Activated CD8-positive, alpha-beta memory T cell treated with anti-CD3 and anti-CD28 coated beads for 36 hours (primary cell): ENCODE measurements at regions not wholly inside any gene's neighbourhood (a gene's known extent, or its start where the extent isn't known, plus 50 kb on each side); places are given as distances from the start of the nearest gene placed in this dataset.
"Not testable (repeated sequence)": the region's sequence is repeated elsewhere in the genome, so short reads cannot be mapped to it uniquely, and the experiment has no call there.

Source experiments
- CTCF ChIA-PET: fragments of 350-600 bp; sonication (Branson Sonifier 250); formaldehyde crosslinking; loops from one replicate; lab custom pipeline; 2021; ENCODE audit warnings: antibody characterized with exemption; lab: Charles Lee
- POLR2A ChIA-PET: fragments of 350-600 bp; sonication (Branson Sonifier 250); formaldehyde crosslinking; loops from one replicate; lab custom pipeline; 2021; ENCODE audit warnings: antibody characterized with exemption; lab: Charles Lee

GRCh38 chr5:112560371-112560770, 141.3 kb upstream of the EPB41L4A start:
- ChIA-PET CTCF (no interaction called here), POLR2A (no interaction called here)

GRCh38 chr5:112563169-112563826, 144.2 kb upstream of the EPB41L4A start:
- CTCF ChIA-PET: no interaction called here
- POLR2A ChIA-PET: no interaction called here

- CTCF ChIA-PET: no interaction called here
- POLR2A ChIA-PET: no interaction called here
These were observed 147.2 kb upstream of the EPB41L4A start for GRCh38 chr5:112566251-112566650.

- POLR2A ChIA-PET: no interaction called here
- CTCF ChIA-PET: interaction anchor here (0.7 kb wide), 1 partner anchor 1769 kb away, joined by 3 read pairs; no protein-coding TSS in a partner anchor
These were observed 150.5 kb upstream of the EPB41L4A start for GRCh38 chr5:112569596-112569995.

DNA sequence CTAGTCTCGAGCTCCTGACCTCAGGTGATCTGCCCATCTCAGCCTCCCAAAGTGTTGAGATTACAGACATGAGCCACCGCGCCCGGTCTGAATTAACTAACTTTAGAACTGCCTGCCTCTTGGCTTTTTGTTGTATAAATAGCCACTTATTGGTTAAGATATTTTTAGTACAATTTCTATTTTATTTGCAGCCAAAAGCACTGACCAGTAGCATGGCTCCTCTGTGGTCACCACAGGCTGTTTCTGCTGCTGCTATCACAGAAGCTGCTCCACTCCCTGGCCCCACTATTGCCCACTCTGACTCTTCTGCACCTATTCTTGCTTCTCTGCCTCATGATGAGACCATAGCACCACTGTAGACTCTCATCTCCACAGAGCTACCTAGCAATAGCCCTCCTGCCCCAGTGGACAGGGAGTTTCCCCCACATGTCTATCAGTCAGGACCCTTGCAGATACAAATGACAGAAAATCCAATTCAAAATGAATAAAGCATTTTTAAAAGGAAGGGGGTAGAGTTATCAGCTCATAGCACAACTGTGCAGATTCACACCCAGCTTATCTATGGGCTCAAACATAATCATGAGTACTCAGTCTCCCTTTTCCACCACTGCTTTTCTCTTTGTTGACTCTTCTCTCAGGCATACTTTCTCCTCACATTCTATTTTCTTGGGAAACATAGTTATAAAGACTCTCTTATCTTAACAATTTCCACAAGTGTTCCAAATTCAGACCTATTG, 151.8 kb upstream of the EPB41L4A start:
- POLR2A ChIA-PET: no interaction called here
- CTCF ChIA-PET: no interaction called here

- POLR2A ChIA-PET: no interaction called here
- CTCF ChIA-PET: interaction anchor here (0.6 to 0.7 kb wide), 2 partner anchors 45 to 186 kb away, joined by 3 read pairs; no protein-coding TSS in a partner anchor
These were observed 154.4 kb upstream of the EPB41L4A start for GRCh38 chr5:112573441-112573840.

DNA sequence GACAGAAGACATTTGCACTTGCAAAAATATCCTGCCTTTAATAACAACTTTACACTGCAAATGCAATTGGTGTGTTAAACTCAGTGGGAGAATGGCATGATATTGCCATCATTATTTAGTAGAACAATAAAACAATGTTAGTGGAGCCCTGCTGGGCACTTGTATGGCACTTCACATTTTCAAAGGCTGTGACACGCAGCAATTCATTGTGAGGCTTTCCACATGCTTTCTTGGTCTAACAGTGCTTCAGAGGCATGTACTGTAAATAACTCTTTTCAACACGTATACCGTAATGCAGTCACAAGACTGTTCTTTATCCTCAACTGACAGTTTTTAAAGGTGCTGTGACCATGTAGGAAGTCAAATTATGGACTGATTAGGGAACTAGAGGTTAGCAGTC, 155.5 kb upstream of the EPB41L4A start:
- CTCF ChIA-PET: no interaction called here

GRCh38 chr5:112576298-112576925, 157.3 kb upstream of the EPB41L4A start:
- ChIA-PET POLR2A (no interaction called here), CTCF (no interaction called here)

More for the DNA sequence above, 155.5 kb upstream of the EPB41L4A start:
- POLR2A ChIA-PET: no interaction called here

DNA sequence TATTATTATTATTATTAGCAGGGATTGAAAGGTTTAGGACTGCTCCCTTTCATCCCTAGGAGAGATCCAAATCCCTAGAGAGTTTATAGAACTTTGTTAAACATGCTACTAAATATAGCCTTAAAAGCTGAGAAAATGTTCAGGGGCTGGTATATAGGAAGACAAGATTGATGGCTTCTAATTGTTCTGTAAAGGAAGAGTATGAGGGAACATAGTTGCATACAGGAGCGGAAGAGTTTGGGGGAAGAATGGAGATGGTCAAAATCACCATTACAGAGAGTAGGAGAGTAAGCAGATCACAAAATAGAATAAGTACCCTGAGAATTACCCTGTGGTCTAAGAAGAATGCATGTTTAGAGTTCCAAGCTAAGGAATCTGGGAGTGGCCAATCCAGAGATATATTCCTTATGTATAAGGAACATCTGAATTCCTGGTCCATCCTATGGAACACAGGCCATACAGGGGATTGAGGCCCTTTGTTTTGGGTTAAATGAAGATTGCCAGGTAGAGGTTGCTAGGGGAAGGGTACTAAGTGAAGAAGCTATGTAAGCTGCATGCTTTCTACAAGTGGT, 158.0 kb upstream of the APC start:
- ChIA-PET CTCF (no interaction called here), POLR2A (no interaction called here)

- CTCF ChIA-PET: no interaction called here
- POLR2A ChIA-PET: no interaction called here
These were observed 155.8 kb upstream of the APC start for GRCh38 chr5:112581811-112582320.

- ChIA-PET CTCF (no interaction called here), POLR2A (no interaction called here)
These were observed 154.5 kb upstream of the APC start for GRCh38 chr5:112583166-112583565.

- CTCF ChIA-PET: no interaction called here
- POLR2A ChIA-PET: no interaction called here
These were observed 152.9 kb upstream of the APC start for GRCh38 chr5:112584781-112585180.

DNA sequence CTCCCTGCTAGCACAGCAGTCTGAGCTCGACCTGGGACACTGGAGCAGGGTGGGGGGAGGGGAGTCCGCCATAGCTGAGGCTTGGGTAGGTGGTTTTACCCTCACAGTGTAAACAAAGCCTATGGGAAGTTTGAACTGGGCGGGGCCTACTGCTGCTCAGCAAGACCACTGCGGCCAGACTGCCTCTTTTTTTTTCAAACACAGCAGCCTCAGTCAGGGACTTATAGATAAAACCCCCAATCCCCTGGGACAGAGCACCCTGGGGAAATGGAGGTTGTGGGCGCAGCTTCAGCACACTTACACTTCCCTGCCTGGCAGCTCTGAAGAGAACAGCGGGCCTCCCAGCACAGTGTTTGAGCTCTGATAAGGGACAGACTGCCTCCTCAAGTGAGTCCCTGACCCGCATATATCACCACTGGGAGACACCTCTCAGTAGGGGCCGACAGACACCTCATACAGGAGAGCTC, 151.1 kb upstream of the APC start:
- POLR2A ChIA-PET: no interaction called here
- CTCF ChIA-PET: no interaction called here

DNA sequence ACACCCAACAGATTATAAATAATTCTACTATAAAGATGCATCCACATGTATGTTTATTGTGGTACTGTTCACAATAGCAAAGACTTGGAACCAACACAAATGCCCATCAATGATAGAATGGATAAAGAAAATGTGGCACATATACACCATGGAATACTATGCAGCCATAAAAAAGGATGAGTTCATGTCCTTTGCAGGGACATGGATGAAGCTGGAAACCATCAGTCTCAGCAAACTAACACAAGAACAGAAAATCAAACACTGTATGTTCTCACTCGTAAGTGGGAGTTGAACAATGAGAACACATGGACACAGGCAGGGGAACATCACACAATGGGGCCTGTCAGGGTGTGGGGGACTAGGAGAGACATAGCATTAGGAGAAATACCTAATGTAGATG, 146.8 kb upstream of the APC start:
- POLR2A ChIA-PET, CTCF ChIA-PET: not testable (repeated sequence)

DNA sequence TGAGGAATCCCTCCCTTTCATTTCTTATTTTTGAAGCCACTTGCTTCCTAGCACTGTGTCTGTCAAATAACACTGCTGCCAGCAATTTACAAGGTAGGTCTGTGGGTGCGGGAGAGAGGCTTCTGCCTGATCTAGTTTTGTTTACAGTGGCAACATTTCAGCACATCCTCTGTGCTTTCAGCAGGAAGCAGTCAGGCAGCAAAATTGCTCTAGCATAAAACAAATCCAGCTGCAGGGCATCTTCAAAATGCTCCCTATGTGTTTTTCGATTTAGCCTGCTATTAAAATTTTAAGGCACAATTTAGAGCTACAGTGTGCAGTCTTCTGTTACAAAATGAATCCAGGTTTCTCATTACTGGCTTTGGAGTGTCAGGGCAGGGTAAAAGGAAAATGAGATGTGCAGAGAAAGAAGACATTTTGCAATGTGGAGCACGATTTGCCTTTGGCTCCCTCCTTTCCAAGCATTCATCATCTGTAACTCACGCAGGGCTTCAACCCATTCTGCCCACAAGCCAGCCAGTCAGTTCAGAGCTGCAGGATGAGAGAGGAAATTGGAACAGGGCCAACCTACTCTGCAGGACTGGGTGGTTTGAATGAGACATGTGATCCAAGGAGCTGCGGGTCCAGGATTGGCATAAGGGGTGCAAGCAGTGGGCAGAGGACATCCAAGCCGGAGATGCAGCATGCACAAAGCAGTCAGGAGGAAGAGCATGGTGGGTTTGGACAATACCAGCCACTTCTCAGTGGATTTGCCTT, 143.4 kb upstream of the APC start:
- ChIA-PET POLR2A (interaction anchor here (0.5 kb wide), 1 partner anchor 325 kb away, joined by 6 read pairs; no protein-coding TSS in a partner anchor), CTCF (no interaction called here)

DNA sequence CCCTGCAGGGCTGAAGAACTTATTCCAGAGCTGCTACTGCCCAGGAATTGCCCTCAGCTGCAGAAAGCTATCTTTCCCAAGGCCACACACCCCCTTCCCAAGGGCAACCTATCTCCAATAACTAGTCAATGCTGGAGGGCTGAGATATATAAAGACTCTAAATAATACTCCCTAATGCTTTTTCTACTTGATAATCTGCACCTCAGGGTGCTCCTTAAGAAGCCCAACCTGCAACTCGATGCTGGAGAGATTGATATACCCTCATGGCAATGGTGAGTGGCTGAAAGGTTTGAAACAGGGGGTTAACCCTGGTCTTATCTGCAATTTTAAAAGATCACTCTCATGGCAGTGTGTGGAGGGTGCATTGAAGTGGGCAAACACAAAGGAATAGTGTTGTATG, 142.7 kb upstream of the APC start:
- ChIA-PET POLR2A (no interaction called here), CTCF (no interaction called here)

GRCh38 chr5:112597831-112598230, 139.9 kb upstream of the APC start:
- POLR2A ChIA-PET: no interaction called here
- CTCF ChIA-PET: no interaction called here

- POLR2A ChIA-PET, CTCF ChIA-PET: not testable (repeated sequence)
These were observed 137.2 kb upstream of the APC start for GRCh38 chr5:112600510-112600909.
